HG03045 (cell line): ENCODE measurements at regions not wholly inside any gene's neighbourhood (a gene's known extent, or its start where the extent isn't known, plus 50 kb on each side); places are given as distances from the start of the nearest gene placed in this dataset.
"Not testable (repeated sequence)": the region's sequence is repeated elsewhere in the genome, so short reads cannot be mapped to it uniquely, and the experiment has no call there.

ENCODE experiments used
- ATAC-seq: cut with Tn5 transposase; IDR thresholded peaks from one replicate; pipeline ENCODE4 v1.9.1; 2021; ENCODE audit warnings: mild to moderate bottlenecking, moderate library complexity; ENCODE audit not compliant: unreplicated experiment

GRCh38 chr10:121262774-121263430, 335.3 kb downstream of the FGFR2 start:
- no peak for ATAC-seq

- no peak for ATAC-seq
Observed at GRCh38 chr10:121263431-121263783, 334.8 kb downstream of the FGFR2 start.

GRCh38 chr10:121265360-121266123, 332.7 kb downstream of the FGFR2 start:
- no peak for ATAC-seq

GRCh38 chr10:121266370-121266769, 331.9 kb downstream of the FGFR2 start:
- no peak for ATAC-seq

GRCh38 chr10:121267236-121268003, 330.8 kb downstream of the FGFR2 start:
- ATAC-seq, result no peak

GRCh38 chr10:121268363-121268762, 329.9 kb downstream of the FGFR2 start:
- no peak for ATAC-seq

GRCh38 chr10:121268863-121269432, 329.3 kb downstream of the FGFR2 start:
- no peak for ATAC-seq

- no peak for ATAC-seq
Observed at GRCh38 chr10:121270906-121271305, 327.3 kb downstream of the FGFR2 start.

- ATAC-seq, result no peak
Observed at GRCh38 chr10:121276046-121276445, 322.2 kb downstream of the FGFR2 start.

- ATAC-seq, result no peak
Observed at GRCh38 chr10:121276822-121277221, 321.4 kb downstream of the FGFR2 start.

GRCh38 chr10:121278386-121278785, 319.9 kb downstream of the FGFR2 start:
- not testable (repeated sequence) for ATAC-seq

GRCh38 chr10:121281576-121281975, 316.7 kb downstream of the FGFR2 start:
- ATAC-seq, result no peak

GRCh38 chr10:121282264-121282663, 316.0 kb downstream of the FGFR2 start:
- ATAC-seq, result no peak

- ATAC-seq, result no peak
Observed at GRCh38 chr10:121282797-121283515, 315.3 kb downstream of the FGFR2 start.

- ATAC-seq, result no peak
Observed at GRCh38 chr10:121284936-121285335, 313.3 kb downstream of the FGFR2 start.

GRCh38 chr10:121285406-121286196, 312.6 kb downstream of the FGFR2 start:
- ATAC-seq, result no peak

GRCh38 chr10:121288011-121288410, 310.2 kb downstream of the FGFR2 start:
- no peak for ATAC-seq

GRCh38 chr10:121288864-121289661, 309.2 kb downstream of the FGFR2 start:
- no peak for ATAC-seq

GRCh38 chr10:121289800-121290199, 308.4 kb downstream of the FGFR2 start:
- no peak for ATAC-seq
